Cardiac fibroblast (primary cell): ENCODE measurements at regions not wholly inside any gene's neighbourhood (a gene's known extent, or its start where the extent isn't known, plus 50 kb on each side); places are given as distances from the start of the nearest gene placed in this dataset.

Source experiments
- DNase-seq, 2 donors: peaks; one replicate each; pipeline versions ENCODE4 v3.0.0 to v3.0.0-alpha.2; 2010; ENCODE audit warnings: low read depth in 2 of 2
- H3K4me3 ChIP-seq, 2 donors: replicated peaks in 1 of 2; 1 replicate in 1 of 2; 2 replicates in 1 of 2; pipeline ENCODE4 v1.5.1; 2011; ENCODE audit warnings: low read depth in 2 of 2, low read length in 2 of 2, mild to moderate bottlenecking in 2 of 2, moderate library complexity in 1 of 2
- CTCF ChIP-seq: IDR thresholded peaks from one replicate; pipeline ENCODE4 v1.5.1; 2011; ENCODE audit warnings: low read depth, mild to moderate bottlenecking, low read length, inconsistent platforms

DNA sequence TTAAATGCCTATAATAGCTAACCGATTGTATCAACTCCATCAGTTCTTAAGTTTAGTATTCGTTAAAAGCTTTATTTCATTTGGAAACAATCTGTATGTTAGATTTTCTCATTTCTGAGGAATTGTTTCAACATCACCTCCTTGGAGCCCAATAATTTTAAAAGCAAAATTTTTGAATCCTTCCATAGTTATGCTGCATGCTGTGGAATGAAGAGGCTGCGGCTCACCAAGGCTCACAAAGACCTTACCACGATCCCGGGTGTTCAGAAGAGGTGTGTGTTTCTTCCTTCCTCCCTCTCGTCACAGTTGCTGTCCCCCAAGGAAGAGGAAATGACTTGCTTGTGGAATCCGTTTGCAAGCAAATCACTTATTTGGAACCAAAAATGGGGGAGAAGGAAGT lies 143.8 kb downstream of the FGF1 start:
- H3K4me3 ChIP-seq = no peak overlapping the region
- no peak for DNase-seq
- no peak for TF ChIP-seq CTCF

DNA sequence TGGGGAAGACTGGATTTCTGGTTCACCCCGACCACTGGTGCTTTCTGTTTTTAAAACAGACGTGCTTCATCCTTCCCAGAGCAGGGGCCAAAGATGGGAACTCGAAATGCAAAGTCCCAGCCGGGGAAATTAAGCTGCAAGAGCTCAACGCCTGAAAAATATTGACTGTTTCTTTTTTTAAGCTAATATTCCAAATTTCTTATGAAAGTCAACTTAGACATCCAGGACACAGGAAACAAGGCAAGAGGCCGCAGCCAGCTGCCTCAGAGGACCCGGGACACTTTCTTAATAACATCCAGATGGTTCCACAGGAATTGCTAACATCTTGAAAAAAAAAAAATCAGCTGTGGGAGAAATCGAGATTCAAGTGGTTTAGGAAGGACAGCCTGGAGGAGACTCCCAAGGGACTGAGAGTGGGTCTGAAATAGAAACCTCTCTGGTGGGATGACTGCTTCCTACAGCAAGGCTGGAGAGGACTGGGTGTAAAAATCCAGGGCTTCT lies 144.9 kb downstream of the FGF1 start:
- H3K4me3 ChIP-seq = no peak overlapping the region
- DNase-seq = peak; percentile 77 to 85
- TF ChIP-seq CTCF = no peak

DNA sequence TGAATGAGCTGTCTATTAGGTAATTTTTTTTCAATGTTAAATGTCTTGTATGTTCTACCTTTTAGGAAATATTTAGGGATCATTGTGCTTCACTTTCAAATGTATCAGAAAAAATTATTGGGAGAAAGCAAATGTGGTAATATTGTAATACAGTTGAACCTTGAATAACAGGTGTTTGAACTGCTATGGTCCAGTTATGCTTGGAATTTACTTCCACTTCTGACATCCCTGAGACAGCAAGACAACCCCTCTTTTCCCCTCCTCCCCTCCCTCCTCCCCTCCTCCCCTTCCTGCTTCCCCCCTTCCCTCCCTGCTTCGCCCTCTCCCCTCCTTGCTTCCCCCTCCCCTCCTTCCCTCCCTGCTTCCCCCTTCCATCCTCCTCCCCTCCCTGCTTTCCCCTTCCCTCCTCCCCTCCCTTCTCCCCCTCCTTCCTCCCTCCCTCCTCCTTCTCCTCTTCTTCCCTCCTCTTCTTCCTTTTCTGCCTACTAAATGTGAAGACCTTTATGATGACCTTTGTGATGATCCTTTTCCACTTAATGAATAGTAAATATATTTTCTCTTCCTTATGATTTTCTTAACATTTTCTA lies 146.6 kb downstream of the FGF1 start:
- H3K4me3 ChIP-seq = no peak overlapping the region
- no peak for DNase-seq
- TF ChIP-seq CTCF = no peak

GRCh38 chr5:142537938-142538337 lies 148.0 kb downstream of the FGF1 start:
- H3K4me3 ChIP-seq = no peak overlapping the region
- peak; percentile 46 to 83 for DNase-seq
- no peak for TF ChIP-seq CTCF

GRCh38 chr5:142532781-142533176 lies 153.1 kb downstream of the FGF1 start:
- DNase-seq = no peak
- no peak overlapping the region for H3K4me3 ChIP-seq
- no peak for TF ChIP-seq CTCF

GRCh38 chr5:142531977-142532780 lies 153.7 kb downstream of the FGF1 start:
- no peak for TF ChIP-seq CTCF
- H3K4me3 ChIP-seq = no peak overlapping the region
- peak in 1 of 2 donors; percentile 13 for DNase-seq
